OCI-LY7 (cell line): ENCODE measurements at regions not wholly inside any gene's neighbourhood (a gene's known extent, or its start where the extent isn't known, plus 50 kb on each side); places are given as distances from the start of the nearest gene placed in this dataset.

Source experiments
- EZH2phosphoT487 ChIP-seq: fragments of 200-600 bp; sonication (generic); IDR thresholded peaks from 2 replicates; pipeline ENCODE4 v1.6.1; 2018; ENCODE audit warnings: low read depth, borderline replicate concordance, mild to moderate bottlenecking, mixed run types, antibody characterized with exemption, low read length, moderate library complexity, mixed read lengths
- TF ChIP-seq, protein P1 (sequence below): fragments of 200-600 bp; sonication (generic); conservative IDR thresholded peaks from 2 replicates; pipeline ENCODE4 v1.5.1; 2014; ENCODE audit warnings: mild to moderate bottlenecking, antibody characterized with exemption, low read length, moderate library complexity, mixed read lengths

DNA sequence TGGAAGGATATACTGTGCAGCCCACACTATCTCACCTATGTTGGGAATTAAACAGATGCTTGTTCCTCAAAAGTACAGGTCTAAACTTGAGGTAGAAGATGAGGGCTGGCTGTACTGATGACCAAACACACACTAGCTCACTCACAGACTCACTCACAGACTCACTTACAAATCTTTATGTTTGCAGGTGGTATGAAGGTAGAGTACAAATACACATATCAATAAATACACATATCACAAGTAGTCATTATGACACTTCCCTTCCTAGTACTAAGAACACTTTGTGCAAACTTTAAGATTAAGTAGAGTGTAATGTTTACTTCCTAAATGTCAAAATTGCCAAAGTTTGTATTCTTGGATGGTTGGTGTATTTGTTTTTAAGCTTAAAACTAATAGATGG is 155.4 kb upstream of the KCNQ5 start:
- TF ChIP-seq, protein P1, sequence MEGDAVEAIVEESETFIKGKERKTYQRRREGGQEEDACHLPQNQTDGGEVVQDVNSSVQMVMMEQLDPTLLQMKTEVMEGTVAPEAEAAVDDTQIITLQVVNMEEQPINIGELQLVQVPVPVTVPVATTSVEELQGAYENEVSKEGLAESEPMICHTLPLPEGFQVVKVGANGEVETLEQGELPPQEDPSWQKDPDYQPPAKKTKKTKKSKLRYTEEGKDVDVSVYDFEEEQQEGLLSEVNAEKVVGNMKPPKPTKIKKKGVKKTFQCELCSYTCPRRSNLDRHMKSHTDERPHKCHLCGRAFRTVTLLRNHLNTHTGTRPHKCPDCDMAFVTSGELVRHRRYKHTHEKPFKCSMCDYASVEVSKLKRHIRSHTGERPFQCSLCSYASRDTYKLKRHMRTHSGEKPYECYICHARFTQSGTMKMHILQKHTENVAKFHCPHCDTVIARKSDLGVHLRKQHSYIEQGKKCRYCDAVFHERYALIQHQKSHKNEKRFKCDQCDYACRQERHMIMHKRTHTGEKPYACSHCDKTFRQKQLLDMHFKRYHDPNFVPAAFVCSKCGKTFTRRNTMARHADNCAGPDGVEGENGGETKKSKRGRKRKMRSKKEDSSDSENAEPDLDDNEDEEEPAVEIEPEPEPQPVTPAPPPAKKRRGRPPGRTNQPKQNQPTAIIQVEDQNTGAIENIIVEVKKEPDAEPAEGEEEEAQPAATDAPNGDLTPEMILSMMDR, result no peak
- no peak for TF ChIP-seq EZH2phosphoT487
